ENCODE measurements at regions not wholly inside any gene's neighbourhood (a gene's known extent, or its start where the extent isn't known, plus 50 kb on each side); places are given as distances from the start of the nearest gene placed in this dataset.

DNA sequence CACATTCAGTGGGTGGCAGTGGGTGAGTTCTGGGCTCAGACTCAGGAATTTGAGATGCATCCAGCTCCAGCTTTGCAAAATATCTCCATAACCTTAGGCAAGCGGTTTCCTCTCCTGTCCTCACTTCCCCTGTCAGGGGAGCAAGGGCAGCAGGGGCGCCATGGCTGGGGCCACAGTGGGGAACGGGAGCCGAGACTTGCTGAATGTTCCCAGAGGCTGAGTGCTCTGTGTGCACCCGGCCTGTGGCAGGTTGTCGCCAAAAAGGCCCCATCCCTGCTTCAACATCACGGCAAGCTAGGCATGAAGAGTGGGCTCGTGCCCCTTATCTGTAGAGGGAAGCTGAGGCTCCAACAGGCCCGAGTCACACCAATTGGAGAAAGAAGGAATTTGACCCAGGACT, 268.8 kb downstream of the NSG2 start:
- H3K79me2 ChIP-seq (ENCODE audit: control insufficient read depth, insufficient read depth, low read length) = no peaks in the 10 kb centered on the region
- FAIRE-seq (no peak), ATAC-seq (no peak), DNase-seq (ENCODE audit: low read depth, low spot score) (no peak)
- TF ChIP-seq EED (IDR thresholded peaks at IDR 0.05; ENCODE audit: low read depth) (no peak), IKZF2 (IDR thresholded peaks at IDR 0.05) (no peak), NFIC (IDR thresholded peaks at IDR 0.05; ENCODE audit: low read depth, low read length) (no peak), CBX5 (IDR thresholded peaks at IDR 0.05; ENCODE audit: low read depth) (no peak), RAD51 (IDR thresholded peaks at IDR 0.05) (no peak), CEBPB (IDR thresholded peaks at IDR 0.05; ENCODE audit: borderline replicate concordance in 1 of 2, low read depth in 2 of 2, low read length in 2 of 2) (no peak), SMC3 (IDR thresholded peaks at IDR 0.05; ENCODE audit: borderline replicate concordance, low read length) (no peak), ZZZ3 (IDR thresholded peaks at IDR 0.05; ENCODE audit: control insufficient read depth, insufficient read length, low read depth) (no peak)
- TF ChIP-seq, protein P1, sequence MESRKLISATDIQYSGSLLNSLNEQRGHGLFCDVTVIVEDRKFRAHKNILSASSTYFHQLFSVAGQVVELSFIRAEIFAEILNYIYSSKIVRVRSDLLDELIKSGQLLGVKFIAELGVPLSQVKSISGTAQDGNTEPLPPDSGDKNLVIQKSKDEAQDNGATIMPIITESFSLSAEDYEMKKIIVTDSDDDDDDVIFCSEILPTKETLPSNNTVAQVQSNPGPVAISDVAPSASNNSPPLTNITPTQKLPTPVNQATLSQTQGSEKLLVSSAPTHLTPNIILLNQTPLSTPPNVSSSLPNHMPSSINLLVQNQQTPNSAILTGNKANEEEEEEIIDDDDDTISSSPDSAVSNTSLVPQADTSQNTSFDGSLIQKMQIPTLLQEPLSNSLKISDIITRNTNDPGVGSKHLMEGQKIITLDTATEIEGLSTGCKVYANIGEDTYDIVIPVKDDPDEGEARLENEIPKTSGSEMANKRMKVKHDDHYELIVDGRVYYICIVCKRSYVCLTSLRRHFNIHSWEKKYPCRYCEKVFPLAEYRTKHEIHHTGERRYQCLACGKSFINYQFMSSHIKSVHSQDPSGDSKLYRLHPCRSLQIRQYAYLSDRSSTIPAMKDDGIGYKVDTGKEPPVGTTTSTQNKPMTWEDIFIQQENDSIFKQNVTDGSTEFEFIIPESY (IDR thresholded peaks at IDR 0.05) = no peak
- H3K4me2 ChIP-seq (ENCODE audit: control insufficient read depth, insufficient read depth) = no peak overlapping the region
- no peak overlapping the region for H2AFZ ChIP-seq (ENCODE audit: control insufficient read depth, low read depth, low read length)
- 29% methylated on average over 9 of the region's 9 CpGs for WGBS (ENCODE audit: insufficient coverage, insufficient replicate concordance, low lambda C conversion rate, missing lambda C conversion rate)
- RAD21 ChIA-PET (ENCODE audit: unreplicated experiment) = interaction anchor here (1.7 kb wide), 1 partner anchor 269 kb away, joined by 5 read pairs; the partner anchor contains the start of gene NSG2
- in situ Hi-C loops (cut with MboI) = no loop called here
- H3K9me3 ChIP-seq (replicated peaks; ENCODE audit: control insufficient read depth, insufficient read depth, low read length) = no peaks in the 10 kb centered on the region
- CTCF ChIA-PET = interaction anchor here (0.7 to 1.8 kb wide), 8 partner anchors 10 to 1151 kb away, joined by 3 to 5 read pairs (median 3); partner anchors contain the start of genes BOD1 and NSG2
- H3K4me1 ChIP-seq (ENCODE audit: control insufficient read depth, insufficient read depth, low read length) = no peaks in the 10 kb centered on the region
- no peak overlapping the region for H3K9ac ChIP-seq (ENCODE audit: control insufficient read depth, insufficient read depth, low read length)
- intact Hi-C loops (cut with micrococcal nuclease; ENCODE audit: unreplicated experiment) = no loop called here
- POLR2A ChIA-PET = no interaction called here
- no TSS peak for BruUV-seq (replicated peaks)
- H4K20me1 ChIP-seq (ENCODE audit: control insufficient read depth, insufficient read depth) = no peaks in the 10 kb centered on the region
- no peak overlapping the region for H3K27ac ChIP-seq (ENCODE audit: control insufficient read depth, insufficient read depth)
- no peaks in the 10 kb centered on the region for H3K36me3 ChIP-seq (ENCODE audit: control insufficient read depth in 2 of 2, insufficient read depth in 2 of 2, low read length in 1 of 2)
- H3K27me3 ChIP-seq (replicated peaks in 1 of 2; ENCODE audit: control insufficient read depth in 2 of 2, insufficient read depth in 2 of 2, low read length in 1 of 2) = peaks cover 0 to 2% of the 10 kb centered on the region in 2 experiments; a peak in 2 of 4 replicates
- SMC1A ChIA-PET (ENCODE audit: uncharacterized antibody, unreplicated experiment) = interaction anchor here (0.6 to 1.6 kb wide), 4 partner anchors 9 to 389 kb away, joined by 3 to 4 read pairs (median 3); no protein-coding TSS in a partner anchor
- H3K4me3 ChIP-seq = no peak overlapping the region

Measured in GM12878 (cell line).